Activated T-cell treated with anti-CD3 and anti-CD28 coated beads, Interleukin-2, amount 50 U/mL, for 48 hours (primary cell): ENCODE measurements at regions not wholly inside any gene's neighbourhood (a gene's known extent, or its start where the extent isn't known, plus 50 kb on each side); places are given as distances from the start of the nearest gene placed in this dataset.

Experiments
- DNase-seq, 2 experiments: peaks; one replicate each; pipeline ENCODE4 v3.0.0-alpha.2; 2020

DNA sequence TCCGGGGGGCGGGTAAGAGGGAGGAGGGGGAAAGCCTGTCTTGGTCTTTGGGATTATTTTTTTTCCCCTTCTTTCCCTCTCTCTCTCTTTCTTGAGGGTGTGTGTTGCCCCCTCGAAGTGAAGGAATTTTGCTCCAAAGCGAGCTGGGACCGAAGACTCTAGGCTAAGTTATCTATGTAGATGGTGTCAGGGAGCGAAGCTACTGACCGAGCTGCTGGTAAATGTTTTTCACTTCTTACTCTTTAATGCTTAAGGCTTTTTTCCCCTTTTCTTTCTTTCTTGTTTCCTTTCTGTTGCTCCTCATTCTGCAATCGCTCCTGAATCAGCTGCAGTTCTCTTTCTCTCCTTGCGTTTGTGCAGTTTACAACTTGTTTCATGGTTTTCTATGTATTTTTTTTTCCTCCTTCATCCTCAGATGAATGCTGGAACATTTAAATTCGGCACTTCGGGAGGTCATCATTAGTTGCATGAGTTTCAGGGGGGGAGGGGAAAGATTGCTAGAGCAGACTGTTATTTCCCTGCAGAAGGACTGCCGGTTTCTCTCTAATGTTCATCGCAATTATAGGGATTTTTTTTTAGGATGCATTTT lies 1312.0 kb upstream of the WWC1 start:
- DNase-seq, result no peak

GRCh38 chr5:166980666-166981065 lies 1310.8 kb upstream of the WWC1 start:
- no peak for DNase-seq

- DNase-seq, result no peak
Observed at GRCh38 chr5:166982226-166982625, 1309.2 kb upstream of the WWC1 start.

DNA sequence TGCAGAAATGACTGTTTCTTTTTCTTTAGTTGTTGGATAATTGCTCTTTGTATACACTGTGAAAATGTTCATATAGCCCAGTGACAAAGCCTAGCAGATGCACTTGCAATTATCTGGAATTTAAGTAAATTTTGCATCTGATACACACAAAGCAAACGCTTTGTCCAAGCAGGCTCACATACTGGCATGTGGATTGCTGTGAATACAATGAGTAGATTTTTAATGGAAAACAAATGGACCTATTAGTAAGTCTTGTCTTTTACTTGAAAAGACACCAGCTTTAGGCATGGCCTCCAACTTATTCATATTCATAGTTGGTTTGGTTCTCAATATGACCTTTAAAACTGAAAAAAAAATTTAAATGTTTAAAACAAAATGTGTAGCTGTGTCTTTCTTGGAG lies 1299.8 kb upstream of the WWC1 start:
- no peak for DNase-seq

GRCh38 chr5:166992108-166992507 lies 1299.3 kb upstream of the WWC1 start:
- no peak for DNase-seq

DNA sequence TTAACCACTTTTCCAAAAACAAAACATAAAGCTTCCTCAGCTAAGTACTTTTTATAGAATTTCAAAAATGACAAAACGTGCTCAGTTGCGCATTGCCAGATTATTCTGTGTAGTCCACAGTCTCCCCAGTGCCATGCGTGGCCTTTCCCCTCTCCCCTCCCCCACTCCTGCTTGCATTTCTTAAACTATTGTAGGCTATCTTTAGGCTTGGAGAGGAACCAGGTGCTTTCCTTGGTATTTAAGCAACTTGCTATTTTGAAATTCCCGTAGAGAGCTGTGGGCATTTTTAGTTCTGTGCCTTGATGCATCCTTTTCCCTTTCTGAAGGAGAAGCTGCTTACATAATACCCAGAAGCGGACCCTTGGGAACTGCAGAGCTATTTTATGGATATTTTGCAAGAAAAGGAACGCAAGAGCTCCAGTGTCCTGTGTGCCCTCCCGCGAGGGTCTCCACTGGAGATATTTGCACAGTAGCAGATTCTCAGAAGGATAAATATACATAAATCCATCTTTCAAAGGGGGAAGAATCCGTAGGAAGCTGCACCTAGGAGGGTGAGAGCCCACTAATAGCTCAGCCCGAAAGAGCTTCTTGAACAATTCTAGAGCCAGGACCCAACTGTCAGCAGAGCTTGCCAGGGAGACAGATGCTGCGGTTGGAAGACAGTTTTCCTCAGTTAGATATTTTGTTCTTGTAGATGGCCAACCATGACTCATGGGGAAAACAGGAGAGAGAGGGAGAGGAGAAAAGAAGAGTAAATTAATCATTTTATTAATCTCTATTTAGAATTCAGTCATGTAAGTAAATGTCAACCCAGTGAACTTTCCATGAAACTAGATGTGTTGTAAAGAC lies 1298.3 kb upstream of the WWC1 start:
- no peak for DNase-seq

- DNase-seq, result no peak
Observed at GRCh38 chr5:166994226-166994625, 1297.2 kb upstream of the WWC1 start.

GRCh38 chr5:167001246-167001645 lies 1290.2 kb upstream of the WWC1 start:
- DNase-seq, result no peak

GRCh38 chr5:167008705-167009104 lies 1282.7 kb upstream of the WWC1 start:
- no peak for DNase-seq

DNA sequence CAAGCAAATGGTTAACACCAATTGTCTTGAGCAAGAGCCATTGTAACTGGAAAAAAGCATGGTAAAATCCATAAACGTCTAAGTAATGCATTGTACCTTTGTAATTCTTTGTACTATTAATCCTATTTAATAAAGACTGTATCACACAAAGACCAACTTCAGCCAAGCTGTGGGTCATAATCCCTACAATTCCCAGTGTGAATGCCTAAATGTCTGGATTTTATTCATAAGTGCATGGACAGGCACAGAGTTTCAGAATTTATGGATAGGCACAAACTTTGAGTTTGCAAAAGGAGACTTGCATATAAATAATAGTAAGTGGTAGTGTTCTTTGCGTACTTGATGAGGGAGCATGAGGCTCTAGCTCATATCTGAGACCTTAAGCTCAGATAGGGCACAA lies 1280.2 kb upstream of the WWC1 start:
- DNase-seq, result no peak

DNA sequence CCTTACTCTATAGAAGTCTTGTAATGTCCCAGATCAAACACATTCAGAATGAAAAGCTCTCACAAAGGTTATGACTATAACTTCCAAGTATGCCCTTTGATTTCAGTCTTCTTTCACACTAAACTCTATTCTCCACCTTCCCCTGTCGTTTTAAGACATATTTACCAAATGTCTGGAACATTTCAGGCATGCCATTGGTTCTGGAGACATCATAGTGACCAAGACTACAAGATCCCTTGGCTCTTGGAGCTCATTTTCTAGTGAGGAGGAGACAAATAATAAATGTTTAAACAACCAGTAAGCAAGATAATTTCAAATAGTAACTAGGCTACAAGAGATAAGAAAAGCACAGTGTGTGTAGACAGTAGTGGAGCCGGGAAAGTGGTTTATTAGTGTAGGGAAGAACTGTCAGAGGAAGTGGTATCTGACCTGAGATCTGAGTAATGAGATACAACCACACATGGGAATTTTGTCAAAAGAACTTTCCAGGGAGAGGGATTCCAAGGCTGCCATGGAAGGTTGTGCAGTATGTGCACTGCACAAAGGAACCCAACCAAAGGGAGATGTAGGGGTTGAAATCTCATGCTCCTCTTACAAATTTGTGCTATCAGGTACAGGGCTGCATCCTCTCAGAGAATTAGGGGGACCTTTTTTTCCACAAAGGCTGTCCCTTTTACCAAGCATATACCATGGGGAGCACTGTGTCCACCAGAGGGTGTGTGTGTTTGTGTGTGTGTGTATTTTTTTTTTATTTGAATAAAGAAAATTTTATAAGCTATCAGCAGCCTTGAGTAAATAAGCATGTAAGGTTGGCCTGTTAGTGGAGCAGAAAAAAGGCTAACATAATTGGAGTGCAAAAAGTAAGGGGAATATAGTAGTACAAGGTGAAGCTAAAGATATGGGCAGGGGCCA lies 1279.1 kb upstream of the WWC1 start:
- DNase-seq, result no peak

- no peak for DNase-seq
Observed at GRCh38 chr5:167014401-167015056, 1276.9 kb upstream of the WWC1 start.

GRCh38 chr5:167020418-167020817 lies 1271.0 kb upstream of the WWC1 start:
- DNase-seq, result no peak

GRCh38 chr5:167029488-167029887 lies 1262.0 kb upstream of the WWC1 start:
- no peak for DNase-seq

DNA sequence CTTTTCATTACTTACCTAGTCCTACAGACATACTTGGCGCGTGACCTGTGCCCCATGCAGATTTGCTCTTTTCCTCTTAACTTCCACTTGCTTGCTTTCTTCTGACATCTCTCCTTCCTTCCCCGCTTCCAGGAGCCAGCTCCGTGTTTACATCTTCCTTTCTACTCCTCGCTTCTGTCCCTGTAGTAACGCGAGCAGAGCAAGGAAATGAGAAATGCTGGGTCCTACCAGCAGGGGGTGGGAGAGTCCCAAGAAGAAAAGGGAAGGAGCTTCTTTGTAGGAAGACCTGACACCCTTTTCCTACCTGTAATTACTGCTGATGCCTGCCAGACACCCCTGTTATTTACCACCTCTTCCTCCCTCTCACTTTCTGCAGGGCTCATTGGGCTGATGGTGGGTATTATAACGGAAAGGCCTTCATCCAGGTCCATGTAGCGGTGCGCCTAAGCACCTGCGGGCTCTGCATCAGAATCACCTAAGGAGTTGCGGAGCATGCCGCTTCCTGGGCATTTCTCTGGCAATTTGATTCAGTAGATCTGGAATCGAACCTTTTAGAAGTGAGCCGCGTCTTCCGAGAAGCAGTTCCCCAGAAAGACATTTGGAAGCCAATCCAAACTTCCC lies 1260.8 kb upstream of the WWC1 start:
- no peak for DNase-seq

DNA sequence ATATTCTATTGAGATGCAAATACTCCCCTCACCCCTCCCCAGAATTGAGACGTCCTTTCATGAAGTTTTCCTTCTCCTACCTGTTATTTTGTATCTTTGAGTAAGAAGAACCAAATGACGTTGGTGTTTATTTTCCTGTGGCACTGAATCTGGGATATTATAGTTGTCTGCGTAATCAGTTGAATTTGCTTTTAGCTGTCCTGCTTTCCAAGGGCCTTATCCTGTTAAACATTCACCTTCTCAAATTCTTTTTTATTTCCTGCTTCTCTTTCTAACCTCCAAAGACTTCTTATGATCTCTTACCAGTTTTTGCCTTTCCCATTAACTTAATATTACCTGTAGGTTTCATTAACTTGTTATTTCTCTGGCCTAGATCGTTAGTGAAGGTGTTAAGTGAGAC lies 1254.9 kb upstream of the WWC1 start:
- no peak for DNase-seq

DNA sequence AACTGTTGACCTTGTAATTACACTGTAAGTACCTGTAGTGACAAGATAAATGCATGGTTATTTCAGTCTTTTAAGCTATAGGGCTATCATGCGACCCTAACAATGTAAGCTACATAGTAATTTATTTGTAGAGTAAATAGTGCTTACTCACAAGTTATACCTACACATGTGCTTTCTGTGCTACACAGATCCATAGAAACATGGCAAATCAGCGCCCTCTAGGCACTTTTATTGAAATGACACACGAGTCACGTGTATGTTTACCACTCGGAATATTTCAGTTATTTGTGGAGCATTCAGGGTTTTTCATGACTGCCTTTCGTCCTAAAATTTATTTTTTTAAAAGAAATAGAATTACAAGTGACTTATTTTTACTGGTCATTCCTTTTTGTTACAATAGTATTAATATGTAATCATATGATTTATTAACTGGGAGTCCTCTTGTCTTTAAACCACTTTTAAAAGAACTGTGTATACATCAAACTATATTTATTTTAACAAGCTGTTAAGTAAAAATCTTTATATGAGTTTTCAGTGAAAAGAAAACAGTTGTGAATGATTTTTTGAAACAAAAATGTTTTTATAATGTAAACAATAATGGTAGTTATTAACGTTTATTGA lies 1242.3 kb upstream of the WWC1 start:
- DNase-seq, result no peak

DNA sequence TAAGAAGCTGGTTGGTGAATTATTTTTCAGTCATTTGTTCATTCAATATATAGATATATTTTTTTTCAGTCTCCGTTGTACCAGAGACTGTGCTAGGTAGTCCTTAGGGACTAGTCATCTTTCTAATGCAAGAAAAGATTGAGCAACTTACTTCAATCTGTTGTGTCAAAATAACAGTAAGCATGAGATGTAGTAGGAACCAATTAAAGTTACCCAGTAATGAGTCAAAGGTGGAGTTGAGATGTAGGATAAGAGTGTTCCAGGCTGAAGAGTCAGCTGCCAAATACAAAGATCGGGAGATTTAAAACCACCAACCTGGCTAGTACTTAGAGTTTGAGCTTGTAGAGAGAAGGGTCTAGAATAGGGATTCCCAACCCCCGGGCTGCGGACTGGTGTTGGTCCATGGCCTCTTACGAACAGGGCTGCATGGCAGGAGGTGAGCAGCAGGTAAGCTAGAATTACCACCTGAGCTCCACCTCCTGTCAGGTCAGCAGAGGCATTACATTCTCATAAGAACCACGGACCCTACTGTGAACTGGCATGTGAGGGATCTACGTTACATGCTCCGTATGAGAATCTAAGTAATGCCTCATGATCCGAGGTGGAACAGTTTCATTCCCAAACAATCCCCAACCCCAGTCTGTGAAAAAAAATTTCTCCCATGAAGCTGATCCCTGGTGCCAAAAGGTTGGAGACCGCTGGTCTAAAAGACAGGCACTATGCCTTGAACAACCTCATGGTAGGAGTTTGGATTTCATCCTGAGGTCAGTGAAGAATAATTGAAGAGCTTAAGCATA lies 1241.5 kb upstream of the WWC1 start:
- no peak for DNase-seq

- no peak for DNase-seq
Observed at GRCh38 chr5:167050568-167051401, 1240.7 kb upstream of the WWC1 start.

DNA sequence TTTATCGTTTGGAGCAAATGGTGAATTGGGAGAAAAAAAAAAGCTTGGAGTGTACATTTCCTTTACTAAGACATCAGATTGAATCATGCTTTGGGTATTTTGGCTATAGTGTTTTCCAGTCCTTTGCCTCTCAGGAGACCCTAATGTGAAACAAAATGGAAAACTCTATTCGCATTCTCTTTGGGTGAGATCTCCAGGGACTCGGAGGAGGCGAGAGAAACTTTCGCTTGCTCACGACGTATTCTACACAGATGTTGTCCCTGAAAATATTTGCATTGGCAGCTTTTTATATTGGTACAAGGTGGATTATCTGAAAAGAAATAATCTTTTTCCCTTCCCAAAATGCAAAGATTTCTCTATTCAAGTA lies 1240.1 kb upstream of the WWC1 start:
- DNase-seq, result no peak
